Mucosa of rectum (tissue), 2 donors: ENCODE measurements at regions not wholly inside any gene's neighbourhood (a gene's known extent, or its start where the extent isn't known, plus 50 kb on each side); places are given as distances from the start of the nearest gene placed in this dataset.

Source experiments
- H3K27ac ChIP-seq, 2 donors: one replicate each; pipeline ENCODE4 v1.7.0; 2013; ENCODE audit warnings: inconsistent platforms in 2 of 2, low read depth in 2 of 2, low read length in 2 of 2
- H3K27me3 ChIP-seq, 2 donors: one replicate each; pipeline ENCODE4 v1.7.0; 2013; ENCODE audit warnings: low read length in 2 of 2; ENCODE audit not compliant: control insufficient read depth in 2 of 2, insufficient read depth in 2 of 2
- H3K36me3 ChIP-seq, 2 donors: one replicate each; pipeline ENCODE4 v1.7.0; 2013; ENCODE audit warnings: low read length in 2 of 2; ENCODE audit not compliant: control insufficient read depth in 2 of 2, insufficient read depth in 2 of 2
- H3K4me1 ChIP-seq, 2 donors: one replicate each; pipeline ENCODE4 v1.7.0; 2013; ENCODE audit warnings: low read length in 2 of 2, mild to moderate bottlenecking in 1 of 2; ENCODE audit not compliant: control insufficient read depth in 2 of 2, insufficient read depth in 2 of 2
- H3K4me3 ChIP-seq, 2 donors: one replicate each; pipeline ENCODE4 v1.7.0; 2013; ENCODE audit warnings: low read length in 2 of 2
- H3K9ac ChIP-seq, 2 donors: one replicate each; pipeline ENCODE4 v1.7.0; 2013; ENCODE audit warnings: low read length in 2 of 2, low read depth in 1 of 2, mild to moderate bottlenecking in 1 of 2
- H3K9me3 ChIP-seq, 2 donors: one replicate each; pipeline ENCODE4 v1.7.0; 2013; ENCODE audit warnings: low read length in 2 of 2; ENCODE audit not compliant: control insufficient read depth in 2 of 2
- donor health status: healthy.
- donor health status: Normal muscosa, but diverticular disease.

- Histone ChIP-seq H3K9me3 (no peaks in the 10 kb centered on the region), H3K9ac (no peak overlapping the region), H3K27me3 (no peaks in the 10 kb centered on the region), H3K4me1 (no peaks in the 10 kb centered on the region), H3K4me3 (no peak overlapping the region), H3K27ac (no peak overlapping the region), H3K36me3 (no peaks in the 10 kb centered on the region)
These were observed 190.2 kb upstream of the ZBED5 start for GRCh38 chr11:11047851-11048610.

- no peak overlapping the region for H3K27ac ChIP-seq
- no peaks in the 10 kb centered on the region for H3K27me3 ChIP-seq
- H3K4me3 ChIP-seq: no peak overlapping the region
- H3K36me3 ChIP-seq: no peaks in the 10 kb centered on the region
- H3K9me3 ChIP-seq: no peaks in the 10 kb centered on the region
- H3K4me1 ChIP-seq: no peaks in the 10 kb centered on the region
- H3K9ac ChIP-seq: no peak overlapping the region
These were observed 188.9 kb upstream of the ZBED5 start for GRCh38 chr11:11046781-11047180.

- no peaks in the 10 kb centered on the region for H3K36me3 ChIP-seq
- no peaks in the 10 kb centered on the region for H3K4me1 ChIP-seq
These were observed 187.5 kb upstream of the ZBED5 start for GRCh38 chr11:11045156-11045930.

GRCh38 chr11:11044137-11044855, 186.4 kb upstream of the ZBED5 start:
- Histone ChIP-seq H3K27me3 (no peaks in the 10 kb centered on the region), H3K4me1 (no peaks in the 10 kb centered on the region), H3K9me3 (no peaks in the 10 kb centered on the region), H3K4me3 (no peak overlapping the region), H3K27ac (no peak overlapping the region), H3K36me3 (no peaks in the 10 kb centered on the region), H3K9ac (no peak overlapping the region)

More at GRCh38 chr11:11045156-11045930, 187.5 kb upstream of the ZBED5 start:
- no peaks in the 10 kb centered on the region for H3K27me3 ChIP-seq
- H3K9me3 ChIP-seq: no peaks in the 10 kb centered on the region
- no peak overlapping the region for H3K27ac ChIP-seq
- no peak overlapping the region for H3K9ac ChIP-seq
- H3K4me3 ChIP-seq: no peak overlapping the region

- no peak overlapping the region for H3K27ac ChIP-seq
- H3K4me1 ChIP-seq: peaks cover 0 to 3% of the 10 kb centered on the region in 2 donors
- H3K27me3 ChIP-seq: no peaks in the 10 kb centered on the region
- H3K36me3 ChIP-seq: no peaks in the 10 kb centered on the region
- no peak overlapping the region for H3K4me3 ChIP-seq
- H3K9ac ChIP-seq: no peak overlapping the region
- H3K9me3 ChIP-seq: no peaks in the 10 kb centered on the region
These were observed 185.9 kb upstream of the ZBED5 start for GRCh38 chr11:11043721-11044120.

- no peaks in the 10 kb centered on the region for H3K36me3 ChIP-seq
- H3K9ac ChIP-seq: no peak overlapping the region
- no peaks in the 10 kb centered on the region for H3K27me3 ChIP-seq
- H3K4me3 ChIP-seq: no peak overlapping the region
- no peak overlapping the region for H3K27ac ChIP-seq
- peaks cover 0 to 5% of the 10 kb centered on the region in 2 donors for H3K4me1 ChIP-seq
- no peaks in the 10 kb centered on the region for H3K9me3 ChIP-seq
These were observed 181.5 kb upstream of the ZBED5 start for GRCh38 chr11:11039208-11039965.

GRCh38 chr11:11038782-11039181, 180.9 kb upstream of the ZBED5 start:
- no peak overlapping the region for H3K9ac ChIP-seq
- no peaks in the 10 kb centered on the region for H3K27me3 ChIP-seq
- peaks cover 0 to 5% of the 10 kb centered on the region in 2 donors for H3K4me1 ChIP-seq
- no peak overlapping the region for H3K4me3 ChIP-seq
- H3K27ac ChIP-seq: no peak overlapping the region
- H3K36me3 ChIP-seq: no peaks in the 10 kb centered on the region
- no peaks in the 10 kb centered on the region for H3K9me3 ChIP-seq

GRCh38 chr11:11038352-11038751, 180.5 kb upstream of the ZBED5 start:
- no peak overlapping the region for H3K9ac ChIP-seq
- peaks cover 0 to 5% of the 10 kb centered on the region in 2 donors for H3K4me1 ChIP-seq
- H3K36me3 ChIP-seq: no peaks in the 10 kb centered on the region
- no peaks in the 10 kb centered on the region for H3K27me3 ChIP-seq
- no peaks in the 10 kb centered on the region for H3K9me3 ChIP-seq
- H3K27ac ChIP-seq: no peak overlapping the region
- no peak overlapping the region for H3K4me3 ChIP-seq

- H3K9me3 ChIP-seq: no peaks in the 10 kb centered on the region
- no peaks in the 10 kb centered on the region for H3K27me3 ChIP-seq
- H3K4me3 ChIP-seq: no peak overlapping the region
- H3K4me1 ChIP-seq: peaks cover 0 to 5% of the 10 kb centered on the region in 2 donors
- H3K36me3 ChIP-seq: no peaks in the 10 kb centered on the region
- no peak overlapping the region for H3K27ac ChIP-seq
- no peak overlapping the region for H3K9ac ChIP-seq
These were observed 179.2 kb upstream of the ZBED5 start for GRCh38 chr11:11036848-11037732.
